NCI-H82 treated with DMSO at 0.1 percent for 48 hours (cell line): ENCODE measurements at regions not wholly inside any gene's neighbourhood (a gene's known extent, or its start where the extent isn't known, plus 50 kb on each side); places are given as distances from the start of the nearest gene placed in this dataset.
A peak's percentile ranks its signal among the peaks of the same experiment; 100 is the strongest.

Experiments used
- DNase-seq: peaks from one replicate; lab custom pipeline; 2025; ENCODE audit not compliant: unreplicated experiment; lab: John Stamatoyannopoulos, UW

DNA sequence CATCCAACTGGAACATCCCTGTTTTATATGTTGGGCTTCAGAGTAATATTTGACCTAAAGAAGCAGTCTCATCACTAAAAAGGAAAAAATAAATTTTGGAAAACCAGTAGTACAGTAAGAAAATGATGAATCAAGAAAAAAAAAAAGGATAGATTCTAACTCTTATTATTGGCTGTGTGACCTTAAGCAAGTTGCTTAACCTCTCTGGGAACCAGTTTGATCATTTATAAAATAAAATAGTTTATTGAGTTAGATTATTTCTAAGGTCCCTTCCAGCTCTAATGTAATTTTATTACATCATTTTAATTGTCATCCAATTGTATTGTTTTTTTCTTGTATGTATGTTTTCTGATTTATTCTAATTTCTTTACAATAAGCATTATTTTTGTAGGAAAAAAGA is 127.0 kb downstream of the PRELID2 start:
- DNase-seq = no peak

DNA sequence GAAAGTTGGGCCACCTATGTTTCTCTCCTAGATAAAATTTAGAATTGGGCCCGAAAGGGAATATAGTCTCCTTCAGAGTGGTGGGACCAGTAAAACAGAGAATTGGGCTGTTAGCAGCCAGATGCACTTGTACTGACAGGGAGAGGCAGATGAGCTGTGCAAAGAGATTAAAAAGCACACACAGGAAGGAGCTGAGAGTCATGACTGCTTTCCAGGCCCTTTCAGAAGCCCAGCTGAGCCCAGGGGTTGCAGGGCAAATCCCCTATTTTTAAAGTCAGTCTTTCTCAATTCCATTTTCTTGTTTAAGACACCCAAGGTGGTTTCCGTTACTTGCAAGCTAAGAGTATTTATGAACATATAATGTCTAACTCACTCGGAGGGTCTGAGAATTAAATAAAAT is 130.4 kb downstream of the PRELID2 start:
- no peak for DNase-seq

- no peak for DNase-seq
These were observed 131.3 kb downstream of the PRELID2 start for GRCh38 chr5:145703856-145704255.

DNA sequence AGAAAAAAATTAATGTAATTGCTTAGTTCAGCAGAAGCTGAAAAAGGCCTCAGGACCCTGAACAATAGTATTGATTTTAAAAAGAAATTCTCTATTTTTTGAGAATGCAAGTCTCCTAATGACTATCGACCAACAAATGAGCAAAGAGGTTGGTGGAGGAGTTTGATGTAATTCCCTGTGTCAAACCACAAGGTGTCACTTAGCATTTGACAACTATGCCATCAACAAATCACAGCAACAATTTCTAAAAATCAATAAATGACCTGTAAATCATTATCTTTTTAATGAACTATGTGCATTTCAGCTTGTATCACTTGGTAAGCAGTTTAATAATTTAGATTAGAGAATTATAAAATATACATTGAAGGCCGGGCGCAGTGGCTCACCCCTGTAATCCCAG is 133.7 kb downstream of the PRELID2 start:
- no peak for DNase-seq

DNA sequence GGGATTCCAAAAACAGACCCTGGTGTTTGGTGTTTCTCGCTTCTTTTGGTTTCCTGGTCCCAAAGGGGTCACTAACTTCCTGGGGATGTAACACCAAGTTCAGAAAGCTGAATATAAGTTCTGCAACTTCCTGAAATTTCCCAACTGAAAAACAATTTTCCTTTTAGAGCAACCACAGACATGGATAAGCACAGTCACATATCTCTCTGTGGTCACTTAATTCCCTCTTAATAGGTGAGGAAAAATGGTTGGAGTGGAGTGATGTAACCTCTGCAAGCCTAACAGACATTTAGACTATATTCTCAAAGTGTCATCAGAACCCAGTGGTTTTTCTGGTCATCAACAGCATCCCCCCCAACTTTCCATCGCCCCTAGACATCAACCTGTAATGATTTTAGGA is 135.3 kb downstream of the PRELID2 start:
- no peak for DNase-seq

GRCh38 chr5:145697251-145697990 is 137.7 kb downstream of the PRELID2 start:
- no peak for DNase-seq

DNA sequence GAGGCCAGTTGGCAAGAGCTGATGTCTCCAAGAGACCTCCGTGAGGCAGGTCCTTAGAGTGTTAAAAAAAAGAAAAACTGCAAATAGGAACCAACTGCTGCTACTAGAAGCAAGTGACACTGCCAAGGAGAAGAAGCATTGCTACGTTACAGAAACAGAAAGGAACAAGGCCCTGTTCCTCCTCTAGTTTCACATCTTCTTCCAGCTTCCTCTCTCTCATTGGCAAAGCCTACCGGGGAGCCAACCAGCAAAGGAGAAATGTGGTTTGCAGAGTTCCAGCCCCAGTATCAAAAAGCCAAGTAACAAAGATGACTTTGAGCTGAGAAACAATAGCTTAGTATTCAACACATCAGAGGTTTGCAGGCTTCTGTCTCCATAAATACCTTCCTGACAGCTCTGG is 145.9 kb downstream of the PRELID2 start:
- DNase-seq = no peak

- DNase-seq = no peak
These were observed 147.2 kb downstream of the PRELID2 start for GRCh38 chr5:145687943-145688342.

GRCh38 chr5:145685417-145685816 is 149.7 kb downstream of the PRELID2 start:
- DNase-seq = no peak

- no peak for DNase-seq
These were observed 151.7 kb downstream of the PRELID2 start for GRCh38 chr5:145683431-145683830.

DNA sequence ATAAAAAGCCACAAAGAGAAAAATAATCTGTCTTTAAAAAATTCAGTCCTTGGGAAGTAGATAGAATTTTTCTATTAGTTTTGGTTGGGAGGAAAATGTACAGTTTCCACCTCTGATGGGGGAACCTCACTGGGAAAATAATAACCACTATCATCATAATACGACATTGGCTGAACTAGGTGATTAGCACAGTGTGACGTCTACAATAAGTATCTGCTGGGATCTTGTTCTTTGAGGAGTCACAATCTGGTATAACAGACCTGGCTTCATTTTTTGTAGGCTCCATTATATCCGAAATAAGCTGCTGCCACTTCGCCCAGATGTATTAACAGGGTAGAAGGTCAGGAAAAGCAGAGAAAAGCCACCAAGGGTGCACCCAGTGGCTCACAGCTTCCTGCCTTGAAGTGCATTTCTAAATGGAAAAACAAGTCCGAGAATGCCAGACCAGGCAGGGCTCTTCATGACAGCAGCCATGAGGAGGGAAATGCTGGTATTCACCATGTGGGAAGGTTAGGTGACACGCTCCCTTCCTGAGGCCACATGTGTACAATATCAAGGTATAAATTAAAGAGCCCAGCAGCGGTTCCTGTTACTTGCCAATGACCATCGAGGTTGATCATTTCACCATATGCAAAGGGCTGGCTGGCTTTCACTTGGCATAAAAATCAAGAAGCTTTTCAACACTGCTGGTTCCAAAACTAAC is 152.8 kb downstream of the PRELID2 start:
- no peak for DNase-seq

DNA sequence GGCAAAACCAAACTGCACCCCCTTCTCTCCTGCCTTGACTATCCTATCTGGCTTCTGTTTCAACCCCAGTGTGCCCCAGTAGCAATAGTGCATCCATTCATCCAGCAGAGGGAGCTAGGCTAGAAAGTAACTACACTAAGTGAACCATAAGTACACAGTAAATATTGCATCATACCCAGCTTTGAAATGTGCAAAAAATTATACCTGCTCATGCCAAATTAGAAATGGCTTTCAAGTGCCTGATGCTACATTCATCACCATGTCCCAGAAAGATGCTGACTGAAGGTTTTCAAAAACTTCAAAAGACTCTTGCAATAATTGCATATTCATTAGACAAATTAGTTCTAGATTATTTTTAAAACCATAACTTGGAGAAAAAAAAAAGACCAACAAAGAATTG is 153.5 kb downstream of the PRELID2 start:
- peak; percentile 69 for DNase-seq

- no peak for DNase-seq
These were observed 153.9 kb downstream of the PRELID2 start for GRCh38 chr5:145681216-145681615.

DNA sequence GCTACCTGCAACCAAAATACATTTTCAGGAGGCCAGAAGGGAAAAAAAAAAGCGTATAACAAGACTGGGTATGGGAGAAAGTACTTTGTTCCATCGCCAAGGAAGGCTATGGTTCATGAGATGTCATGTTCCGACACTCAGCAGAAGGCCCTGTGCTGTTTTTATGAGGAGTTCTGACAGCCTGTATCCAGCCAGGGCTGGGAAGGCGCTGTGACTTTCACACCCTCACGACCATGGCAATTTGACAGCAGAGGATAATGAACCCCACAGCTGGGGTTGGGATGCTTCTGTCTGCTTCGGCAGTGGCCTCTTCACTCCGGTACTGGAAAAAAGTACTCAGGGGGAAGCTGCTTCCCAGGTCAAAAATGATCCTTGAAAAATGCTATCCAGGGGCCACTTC is 154.4 kb downstream of the PRELID2 start:
- no peak for DNase-seq

DNA sequence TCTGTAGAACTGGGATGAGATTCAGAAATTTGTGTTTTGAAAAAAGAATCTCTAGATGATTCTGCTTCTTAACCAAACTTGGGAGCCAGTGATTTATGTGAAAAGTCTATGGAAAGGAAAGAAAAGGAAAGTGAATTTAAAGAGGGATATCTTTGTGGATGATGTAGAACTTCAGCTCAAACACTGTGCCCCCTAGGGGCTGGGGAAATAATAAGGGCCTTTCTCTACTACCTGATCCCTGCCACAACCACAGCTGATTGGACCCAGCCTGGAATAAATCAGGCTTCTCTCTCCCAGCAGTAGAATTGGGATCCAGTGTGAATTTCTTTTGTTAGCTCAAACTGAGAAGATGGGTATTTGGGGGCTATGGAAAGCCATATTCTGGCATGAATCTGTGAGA is 155.0 kb downstream of the PRELID2 start:
- no peak for DNase-seq

GRCh38 chr5:145678255-145678654 is 156.9 kb downstream of the PRELID2 start:
- no peak for DNase-seq

GRCh38 chr5:145673786-145674185 is 161.4 kb downstream of the PRELID2 start:
- DNase-seq = no peak

GRCh38 chr5:145668714-145669113 is 166.4 kb downstream of the PRELID2 start:
- no peak for DNase-seq

GRCh38 chr5:145667742-145668141 is 167.4 kb downstream of the PRELID2 start:
- DNase-seq = no peak

DNA sequence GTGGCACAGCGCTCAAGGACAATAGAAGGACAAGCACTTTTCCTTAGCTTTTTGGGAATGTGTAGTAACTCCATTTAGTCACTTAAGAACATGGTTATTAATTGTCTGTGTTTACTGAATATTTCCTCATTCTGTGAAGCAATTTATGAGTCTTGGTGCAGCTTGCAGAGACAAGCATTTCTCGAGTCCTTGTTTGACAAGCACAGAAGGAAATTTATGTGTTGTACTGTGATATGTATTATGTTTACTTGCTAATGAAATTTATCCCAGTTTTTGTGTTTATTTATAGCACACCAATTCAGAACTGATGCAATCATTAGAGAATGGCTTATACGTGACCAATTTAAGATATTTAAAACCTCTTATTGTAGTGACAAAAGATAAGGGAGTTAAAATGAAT is 168.6 kb downstream of the PRELID2 start:
- DNase-seq = no peak

DNA sequence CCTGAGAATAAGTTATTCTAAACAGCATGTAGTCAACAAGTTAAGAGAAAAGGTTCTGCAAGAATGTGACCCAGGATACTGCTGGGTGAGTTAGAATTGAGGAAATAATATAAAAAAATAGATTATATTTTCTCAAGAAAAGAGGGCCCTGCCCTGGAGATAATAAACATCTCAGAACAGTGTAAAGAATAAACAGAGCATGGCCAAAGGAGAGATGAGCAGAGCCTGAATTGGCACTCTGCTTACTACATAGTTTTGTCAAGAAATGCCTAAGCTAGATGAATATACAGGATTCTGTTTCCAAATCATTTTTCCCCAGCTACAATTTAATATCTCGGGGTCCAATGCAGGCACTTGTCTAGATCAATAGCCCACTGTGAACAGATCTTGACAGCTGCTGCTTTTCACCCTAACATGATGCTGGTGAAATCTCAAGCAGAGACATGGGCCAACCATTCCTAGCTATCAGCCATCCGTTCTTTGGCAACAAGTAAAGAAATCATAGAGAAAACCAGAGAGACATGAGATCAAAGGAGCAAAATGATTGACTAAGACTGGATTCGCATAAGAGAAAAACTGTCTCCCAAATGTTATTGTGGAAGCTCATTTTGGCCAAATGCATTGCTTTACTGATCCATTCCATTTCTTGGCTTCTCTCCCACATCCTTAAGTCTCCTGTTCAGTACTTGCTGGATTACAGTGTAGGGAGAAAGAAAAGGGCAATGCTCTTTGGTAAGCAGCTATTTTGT is 173.2 kb downstream of the PRELID2 start:
- DNase-seq = no peak
